ENCODE measurements at regions not wholly inside any gene's neighbourhood (a gene's known extent, or its start where the extent isn't known, plus 50 kb on each side); places are given as distances from the start of the nearest gene placed in this dataset.

DNA sequence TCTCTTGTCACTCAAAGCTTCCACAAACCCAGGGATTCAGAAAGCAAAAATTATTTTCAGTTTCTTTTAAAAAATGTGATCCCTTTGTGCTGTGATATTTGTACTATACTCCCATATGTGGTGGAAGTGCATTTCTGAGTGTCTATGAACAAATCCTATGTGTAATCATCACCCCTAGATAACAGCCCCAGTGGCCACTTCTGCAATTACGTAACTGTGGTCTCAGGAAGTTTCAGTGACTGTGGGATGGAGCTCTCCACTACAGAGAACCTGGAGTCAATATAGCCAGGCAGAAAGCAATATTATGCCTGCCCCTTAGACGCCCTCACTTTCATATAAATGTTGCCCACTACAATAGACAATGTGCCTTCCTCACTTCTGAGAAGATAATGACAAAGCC is 1101.7 kb upstream of the GHITM start:
- no peak for DNase-seq

DNA sequence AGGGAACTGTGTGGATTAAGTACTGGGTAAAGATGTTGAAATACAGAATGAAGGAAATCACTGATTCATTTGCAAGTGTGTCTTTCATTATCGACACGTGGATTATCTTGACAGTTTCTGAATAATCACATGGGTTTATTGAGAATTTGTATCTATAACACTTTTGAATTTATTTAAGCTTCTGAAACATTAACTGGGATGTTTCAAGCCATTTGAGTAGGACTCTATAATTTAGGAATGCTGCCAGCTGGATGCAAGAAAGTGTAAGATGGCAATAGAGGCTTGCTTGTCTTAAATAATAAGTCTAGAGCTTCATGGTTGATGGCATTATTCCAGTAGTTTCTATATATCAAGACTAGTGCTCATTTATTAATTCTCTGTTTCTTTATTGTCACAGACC is 1100.7 kb upstream of the GHITM start:
- DNase-seq, result no peak

DNA sequence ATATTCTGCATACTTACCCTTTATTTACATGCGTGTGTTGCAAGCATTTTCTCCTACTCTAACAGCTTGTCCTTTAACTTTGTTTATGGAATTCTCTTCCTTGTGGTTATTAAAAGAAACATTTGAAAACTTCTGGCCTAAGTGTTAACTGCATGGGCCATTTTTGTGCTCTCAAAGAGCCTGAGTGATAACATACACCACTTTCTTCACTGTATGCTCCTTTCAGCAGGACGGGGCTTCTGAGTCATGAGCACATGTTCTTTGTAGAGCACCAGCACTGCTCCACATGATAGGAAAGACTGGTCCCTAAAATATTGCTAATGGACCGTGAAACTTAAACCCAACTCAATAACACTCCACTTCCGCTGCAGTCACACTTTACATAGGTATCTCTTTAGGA is 1093.6 kb upstream of the GHITM start:
- DNase-seq, result no peak

DNA sequence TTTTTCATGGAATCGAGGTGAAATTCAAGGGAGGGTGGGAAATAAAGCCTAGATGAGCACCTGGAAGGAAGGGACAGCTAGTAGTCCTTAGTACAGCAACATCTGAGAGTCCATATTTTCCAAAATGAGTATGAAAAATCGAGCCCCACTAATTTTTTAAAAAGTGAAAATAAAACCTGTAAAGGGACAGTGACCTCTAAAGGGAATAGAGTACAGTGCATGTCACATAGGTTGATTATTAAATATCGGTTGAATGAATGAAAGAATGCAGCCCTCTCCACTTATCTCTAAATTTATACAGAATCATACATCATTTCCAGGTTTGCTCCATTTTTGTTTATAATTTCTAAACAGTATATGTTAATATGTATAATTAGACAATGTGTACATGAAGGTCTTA is 1088.5 kb upstream of the GHITM start:
- DNase-seq, result no peak

DNA sequence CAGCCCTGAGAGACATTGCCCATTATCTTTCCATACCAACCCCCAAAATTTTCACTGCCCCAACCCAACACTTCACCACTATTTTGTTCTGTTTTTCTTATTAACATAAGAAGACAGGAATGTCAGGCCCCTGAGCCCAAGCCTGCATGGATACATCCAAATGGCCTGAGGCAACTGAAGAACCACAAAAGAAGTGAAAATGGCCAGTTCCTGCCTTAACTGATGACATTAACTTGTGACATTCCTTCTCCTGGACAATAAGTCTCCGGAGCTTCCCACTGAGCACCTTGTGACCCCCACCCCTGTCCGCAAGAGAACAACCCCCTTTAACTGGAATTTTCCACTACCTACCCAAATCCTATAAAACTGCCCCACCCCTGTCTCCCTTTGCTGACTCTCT is 1076.4 kb upstream of the GHITM start:
- DNase-seq, result no peak

DNA sequence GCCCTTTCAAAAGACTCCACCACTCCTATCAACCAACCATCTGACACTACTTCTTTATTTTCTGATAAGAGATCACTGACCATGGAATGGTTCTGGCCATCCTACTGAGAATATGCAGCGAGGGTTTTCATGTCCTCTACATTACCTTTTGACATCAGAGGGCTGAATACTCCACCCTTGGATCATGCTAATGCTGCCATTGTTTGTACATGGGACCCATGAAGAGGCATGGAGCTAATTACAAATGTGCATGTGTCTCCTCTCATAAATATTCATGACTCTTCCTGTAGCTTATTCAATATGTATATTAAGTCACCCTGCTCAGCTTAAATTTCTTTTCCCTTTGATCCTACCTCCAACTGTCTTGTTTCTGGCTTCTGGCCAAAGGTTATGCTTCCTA is 1065.8 kb upstream of the GHITM start:
- no peak for DNase-seq

DNA sequence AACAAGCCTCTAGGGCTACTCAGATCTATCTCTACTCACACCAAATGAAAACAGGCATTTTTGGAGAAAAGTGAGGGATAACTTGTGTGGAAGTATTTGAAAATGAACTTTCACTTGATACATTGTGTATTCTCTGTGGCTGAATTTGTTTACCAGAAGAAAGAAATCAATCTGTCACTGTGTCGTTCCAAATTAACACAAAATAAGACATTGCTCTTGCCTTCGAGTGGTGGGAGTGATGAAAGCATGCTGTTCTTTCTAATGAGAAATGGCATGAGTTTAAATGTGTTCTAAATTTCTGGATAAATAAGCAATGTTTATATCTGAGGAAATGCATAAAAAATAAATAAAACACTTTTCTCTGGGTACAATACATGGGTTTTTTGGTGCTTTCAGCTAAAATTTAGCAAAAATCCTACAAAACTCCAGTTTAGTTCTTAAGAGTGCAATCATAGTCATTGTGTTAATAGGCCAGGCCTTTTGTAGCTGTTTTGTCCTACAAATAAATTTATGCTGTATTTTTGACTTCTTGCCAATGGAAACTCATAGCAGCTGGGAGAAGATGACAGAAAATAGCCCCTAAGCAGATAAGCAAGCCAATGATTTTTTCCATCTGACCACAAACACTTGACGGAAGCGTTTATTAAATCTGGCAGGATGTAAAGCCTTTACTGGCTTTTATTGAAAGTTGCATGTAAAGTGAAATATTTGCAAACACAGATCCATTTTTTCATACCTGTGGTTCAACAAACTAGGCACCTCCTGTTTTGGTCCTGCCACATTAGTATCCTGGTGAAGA is 1064.1 kb upstream of the GHITM start:
- no peak for DNase-seq

DNA sequence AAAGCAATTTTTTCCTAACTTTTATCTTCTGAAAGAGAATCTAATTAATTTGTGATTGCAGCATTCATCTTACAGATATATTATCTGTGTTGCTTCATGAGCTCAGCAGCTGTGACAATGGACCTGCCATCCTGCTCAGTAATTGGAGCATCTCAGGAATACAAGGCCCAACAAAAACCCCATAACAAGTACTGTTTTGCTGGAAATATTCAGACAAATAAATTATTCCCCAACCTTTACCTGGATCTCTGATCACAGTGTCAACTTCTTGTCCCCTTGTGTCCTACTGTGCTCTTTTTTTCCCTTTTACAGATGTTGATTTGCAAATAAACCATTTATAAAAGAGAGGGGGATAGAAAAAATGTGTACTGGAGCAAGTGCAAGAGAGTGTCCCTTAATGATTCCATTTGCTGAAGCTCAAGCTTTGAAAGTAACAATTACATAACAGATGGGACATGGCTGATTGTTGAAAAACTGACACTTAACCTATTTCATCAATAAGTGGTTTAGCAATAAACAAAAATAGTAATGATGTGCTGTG is 1063.4 kb upstream of the GHITM start:
- no peak for DNase-seq

DNA sequence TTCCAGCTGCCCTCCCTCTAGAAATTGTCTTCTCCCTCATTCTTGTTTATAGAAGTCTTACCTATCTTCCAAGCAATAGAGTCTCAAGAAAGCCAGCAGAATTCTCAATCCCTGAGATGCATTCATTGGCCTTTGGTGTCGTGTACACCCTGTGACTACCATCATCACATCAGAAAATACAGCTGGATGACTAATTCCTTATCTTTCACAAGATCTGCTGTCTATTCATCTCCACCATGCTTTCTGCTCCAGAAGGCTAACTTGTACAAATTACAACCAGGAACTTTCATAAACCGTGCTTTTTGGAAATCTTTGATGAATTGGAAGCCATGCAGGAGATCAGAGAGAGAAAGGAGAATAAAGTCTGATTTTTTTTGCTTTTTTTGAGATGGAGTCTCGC is 1062.9 kb upstream of the GHITM start:
- no peak for DNase-seq

DNA sequence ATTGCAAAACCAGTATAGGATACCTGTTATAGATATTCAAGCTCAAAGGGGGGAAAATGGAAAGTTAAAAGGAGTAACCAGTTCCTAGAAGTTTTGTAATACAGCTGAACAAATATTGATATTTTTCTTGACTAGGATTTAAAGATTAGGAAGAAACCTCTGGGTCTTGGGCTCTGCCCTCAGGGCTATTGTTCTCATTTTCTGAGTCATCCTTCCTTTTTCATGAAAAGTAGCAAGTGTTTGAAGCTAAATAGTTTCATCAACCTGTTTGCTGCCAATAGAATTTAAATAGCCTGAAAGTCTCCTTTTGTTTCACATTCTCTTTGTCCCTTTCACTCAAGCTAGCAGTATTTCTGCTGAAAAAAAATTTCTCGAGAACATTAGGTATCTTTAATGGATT is 1061.1 kb upstream of the GHITM start:
- no peak for DNase-seq

DNA sequence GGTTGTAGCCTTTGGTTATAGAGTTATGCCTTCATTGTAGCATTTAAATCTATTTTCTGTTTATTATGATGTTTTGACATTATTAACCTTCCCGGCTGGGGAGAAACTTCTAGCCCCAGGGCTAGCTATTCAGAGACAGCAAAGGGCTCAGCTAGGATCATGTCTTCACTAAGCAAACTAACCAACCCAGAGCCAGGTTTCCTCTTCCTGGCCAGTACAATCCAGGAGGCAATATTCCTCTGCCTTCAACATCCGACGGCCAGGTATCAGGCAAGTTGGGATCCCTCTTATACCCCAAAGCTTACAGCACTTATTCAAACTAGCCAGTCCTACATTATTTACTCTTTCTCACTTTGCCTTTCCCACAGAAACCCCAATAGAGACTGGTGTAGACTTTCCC is 1060.7 kb upstream of the GHITM start:
- no peak for DNase-seq

DNA sequence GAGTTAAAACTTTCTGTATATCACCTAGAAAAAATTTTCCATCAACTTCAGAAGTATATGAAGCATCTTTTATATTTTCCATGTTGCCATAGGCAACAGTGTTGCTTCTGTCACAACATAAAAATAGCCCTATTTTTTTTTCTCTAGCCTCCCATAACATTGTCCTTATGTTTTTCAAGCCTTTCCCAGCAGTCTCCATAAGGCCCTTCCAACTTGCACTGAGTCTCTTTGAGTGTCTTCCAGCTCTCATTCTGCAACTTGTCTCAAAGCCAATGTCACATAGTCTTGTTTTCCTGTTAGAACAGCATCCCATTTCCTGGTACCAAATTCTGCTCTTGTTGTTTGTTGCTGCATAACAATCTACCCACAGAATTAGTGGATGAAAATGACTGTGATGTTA is 1055.5 kb upstream of the GHITM start:
- no peak for DNase-seq

DNA sequence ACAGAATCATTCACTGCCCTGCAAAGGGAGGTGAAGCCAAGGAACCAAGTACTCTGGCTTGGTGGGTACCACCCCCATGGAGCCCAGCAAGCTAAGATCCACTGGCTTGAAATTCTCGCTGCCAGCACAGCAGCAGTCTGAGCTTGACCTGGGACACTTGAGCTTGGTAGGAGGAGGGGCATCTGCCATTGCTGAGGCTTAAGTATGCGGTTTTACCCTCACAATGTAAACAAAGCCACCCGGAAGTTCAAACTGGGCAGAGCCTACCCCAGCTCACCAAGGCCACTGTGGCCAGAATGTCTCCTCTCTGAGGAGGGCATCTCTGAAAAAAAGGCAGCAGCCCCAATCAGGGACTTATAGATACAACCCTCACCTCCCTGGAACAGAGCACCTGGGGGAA is 1050.0 kb upstream of the GHITM start:
- no peak for DNase-seq

DNA sequence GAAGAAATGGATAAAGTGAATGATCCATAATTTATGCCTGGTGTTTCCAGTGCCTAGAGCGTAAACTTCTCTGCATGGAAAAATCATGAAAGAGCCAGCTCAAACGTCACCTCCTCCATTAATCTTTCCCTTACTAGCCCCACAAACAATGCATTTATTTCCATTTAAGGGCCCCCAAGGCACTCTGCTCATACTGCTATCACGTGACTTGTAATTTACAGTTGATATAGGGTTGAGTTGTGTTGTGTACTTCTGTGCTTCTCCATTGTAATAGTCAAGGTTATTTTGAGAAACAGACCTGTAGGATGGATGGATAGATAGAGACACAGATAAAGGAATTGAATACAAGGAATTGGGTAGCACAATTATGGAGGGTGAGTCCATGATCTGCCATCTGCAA is 1034.7 kb upstream of the GHITM start:
- DNase-seq, result no peak

DNA sequence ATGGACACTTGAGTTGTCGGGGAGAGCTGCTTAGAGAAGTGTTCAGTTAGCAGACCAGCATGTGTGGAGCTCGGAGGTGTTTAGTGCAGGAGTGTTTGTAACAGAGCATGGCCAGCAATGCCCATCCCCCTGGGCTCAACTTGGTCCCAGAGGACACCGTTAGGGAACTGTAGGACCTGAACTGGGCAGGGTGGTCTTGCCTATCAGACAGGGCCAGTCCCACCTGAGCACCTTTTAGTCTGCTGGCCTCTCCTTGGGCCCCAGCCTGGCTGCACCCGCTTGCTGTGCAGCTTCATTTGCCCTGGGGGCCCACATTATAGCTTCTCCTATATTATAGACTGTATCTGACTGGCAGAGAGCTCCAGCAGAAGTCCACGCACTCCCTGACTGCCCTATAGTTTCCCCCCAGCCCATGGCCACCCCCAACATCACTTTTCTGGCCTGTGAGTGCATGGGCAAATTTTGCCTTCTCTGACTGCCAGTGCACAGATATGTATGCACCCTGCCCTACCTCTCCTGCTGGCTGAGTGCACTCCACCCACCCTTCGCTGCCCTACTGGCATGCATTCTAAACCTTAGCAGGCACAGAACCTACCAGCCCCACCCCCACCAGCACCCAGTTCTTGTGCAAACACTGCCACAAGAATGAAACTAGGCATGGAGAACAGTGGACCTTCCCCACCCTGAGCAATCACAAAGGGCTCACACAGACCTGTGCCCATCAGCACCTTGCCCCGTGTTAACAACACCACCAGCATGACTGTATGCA is 1030.6 kb upstream of the GHITM start:
- DNase-seq, result no peak

DNA sequence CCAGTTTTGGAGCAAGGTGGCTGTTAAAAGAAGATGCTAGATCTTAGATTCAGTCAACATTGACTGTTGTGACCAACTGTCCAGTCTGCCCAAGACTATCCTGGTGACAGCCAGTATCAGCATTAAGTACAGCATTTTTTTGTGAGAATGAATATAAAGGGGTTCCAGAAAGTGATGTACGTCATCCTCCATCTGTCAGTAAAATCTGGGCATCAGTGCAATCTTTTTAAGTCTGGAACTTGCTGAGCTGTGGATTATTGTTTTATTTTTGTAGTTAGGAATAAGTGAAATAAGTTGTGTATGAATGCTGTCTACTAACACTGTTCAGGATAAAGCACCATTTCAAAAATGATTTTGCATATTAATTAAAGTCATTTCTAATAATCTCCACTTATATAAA is 1020.0 kb upstream of the GHITM start:
- no peak for DNase-seq

DNA sequence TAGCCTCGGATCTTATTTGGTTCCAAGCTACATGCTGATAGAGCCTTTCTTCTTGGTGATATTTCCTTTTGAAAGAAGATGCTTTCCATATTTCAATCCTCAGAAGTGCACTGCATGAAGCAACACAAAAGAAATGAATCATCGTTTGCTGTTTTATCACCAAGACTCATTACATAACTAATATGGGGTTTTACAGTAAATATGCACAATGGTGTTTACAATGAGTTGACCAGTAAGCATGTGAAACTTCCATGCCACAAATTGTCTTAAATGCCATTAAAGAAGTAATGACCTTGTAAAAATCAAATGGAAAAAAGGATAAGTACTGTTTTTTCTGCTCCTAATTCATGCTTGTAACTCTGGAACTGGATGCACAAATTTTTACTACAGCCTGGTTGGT is 1017.0 kb upstream of the GHITM start:
- no peak for DNase-seq

DNA sequence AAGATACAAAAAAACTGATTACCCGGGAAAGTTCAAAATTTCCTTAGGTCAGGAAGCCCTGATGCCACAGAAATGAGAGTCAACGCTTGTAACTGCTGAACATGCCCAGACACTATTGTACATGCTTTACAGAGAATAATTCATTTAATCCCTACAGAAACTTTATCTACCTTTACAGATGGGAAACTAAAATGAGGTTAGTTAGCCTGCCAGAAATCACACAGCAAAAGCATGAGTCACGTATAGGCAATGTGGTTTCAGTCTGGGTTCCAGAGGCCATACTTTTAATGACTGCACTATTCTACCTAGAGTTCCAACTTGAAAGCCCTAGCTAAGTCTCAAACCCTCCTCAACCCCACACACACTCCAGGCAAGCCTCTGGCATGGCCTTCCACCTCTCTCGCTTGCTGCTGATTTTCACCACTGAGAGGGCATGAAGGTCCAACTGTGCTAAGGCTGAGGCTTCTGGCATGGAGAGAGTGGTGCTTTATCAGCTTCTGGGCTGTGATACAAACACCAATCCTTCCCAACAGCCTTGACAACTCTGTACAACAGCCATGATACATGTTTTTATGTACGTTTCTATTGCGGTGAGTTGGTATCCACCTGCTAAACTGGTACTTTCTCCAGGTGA is 1011.2 kb upstream of the GHITM start:
- no peak for DNase-seq

DNA sequence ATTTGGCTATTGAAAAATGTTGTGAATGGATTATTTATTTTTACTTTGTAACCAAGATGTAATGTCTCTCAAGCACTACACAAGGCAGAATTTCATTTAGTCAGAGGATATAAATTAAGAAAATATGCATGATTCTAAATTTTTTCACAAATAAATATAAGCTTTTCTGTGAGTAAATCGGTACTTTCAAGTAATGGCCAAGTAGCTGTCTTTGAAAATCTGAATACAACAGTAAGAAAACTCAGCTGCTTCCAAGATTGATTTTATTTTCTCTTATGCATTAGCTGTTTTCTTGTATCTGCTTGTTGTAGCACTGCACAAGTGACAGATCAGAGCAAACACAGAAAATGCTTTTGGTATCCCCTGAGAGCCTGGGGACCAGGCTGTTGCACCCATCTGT is 998.5 kb upstream of the GHITM start:
- no peak for DNase-seq

DNA sequence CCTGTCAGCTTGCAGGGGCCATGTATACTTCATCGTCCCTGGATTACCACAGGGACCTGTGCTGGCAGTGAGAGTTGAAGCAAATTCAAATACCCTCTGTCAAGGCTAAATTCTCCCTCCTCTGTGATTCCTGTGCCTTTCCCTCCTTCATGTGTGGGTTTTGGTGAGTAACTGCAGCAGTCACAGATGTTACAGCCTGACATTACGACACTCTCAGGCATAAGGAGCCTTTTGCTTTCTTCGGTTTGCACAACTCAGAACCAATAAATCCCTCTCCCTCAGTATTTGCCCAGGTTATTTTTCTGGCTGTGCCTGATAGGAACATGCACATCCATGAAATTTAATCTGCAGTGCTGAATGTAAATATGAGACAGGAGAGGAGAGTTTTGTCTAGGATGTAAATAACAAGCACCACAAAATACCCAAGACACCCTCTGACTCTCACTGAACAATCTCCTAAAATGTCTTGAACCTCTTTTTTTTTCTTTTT is 997.2 kb upstream of the GHITM start:
- no peak for DNase-seq

DNA sequence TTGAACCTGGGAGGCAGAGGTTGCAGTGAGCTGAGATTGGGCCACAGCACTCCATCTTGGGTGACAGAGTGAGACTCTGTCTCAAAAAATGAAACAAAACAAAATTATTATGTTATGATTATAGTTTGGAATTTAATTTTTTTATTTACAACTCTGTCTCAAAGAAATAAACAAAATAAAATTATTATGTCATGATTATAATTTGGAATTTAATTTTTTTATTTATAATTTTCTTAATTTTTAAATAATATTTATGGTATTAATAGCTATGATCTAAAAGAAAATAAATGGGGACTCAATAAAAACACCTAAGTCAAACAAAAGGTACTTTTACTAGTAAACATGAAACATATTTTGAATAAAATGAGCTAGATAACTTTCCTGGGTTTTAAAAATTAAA is 994.8 kb upstream of the GHITM start:
- no peak for DNase-seq

DNA sequence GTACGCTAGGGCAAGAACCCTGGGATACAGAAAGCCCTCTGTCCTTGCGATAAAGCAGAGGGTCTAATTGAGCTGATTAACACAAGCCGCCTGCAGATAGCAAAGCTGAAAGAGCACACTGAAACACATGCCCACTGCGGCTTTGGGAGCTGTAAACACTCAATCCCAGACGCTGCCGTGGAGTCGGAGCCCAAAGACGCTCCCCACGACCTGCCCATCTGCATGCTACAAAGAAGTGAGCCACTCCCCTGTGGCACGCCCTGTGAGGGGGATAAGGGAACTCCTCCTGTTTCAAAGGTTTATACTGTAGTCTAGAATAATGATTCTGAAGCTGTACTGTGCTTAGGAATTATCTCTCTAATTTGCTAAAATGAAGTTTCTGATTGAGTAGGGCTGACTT is 985.6 kb upstream of the GHITM start:
- DNase-seq, result no peak

DNA sequence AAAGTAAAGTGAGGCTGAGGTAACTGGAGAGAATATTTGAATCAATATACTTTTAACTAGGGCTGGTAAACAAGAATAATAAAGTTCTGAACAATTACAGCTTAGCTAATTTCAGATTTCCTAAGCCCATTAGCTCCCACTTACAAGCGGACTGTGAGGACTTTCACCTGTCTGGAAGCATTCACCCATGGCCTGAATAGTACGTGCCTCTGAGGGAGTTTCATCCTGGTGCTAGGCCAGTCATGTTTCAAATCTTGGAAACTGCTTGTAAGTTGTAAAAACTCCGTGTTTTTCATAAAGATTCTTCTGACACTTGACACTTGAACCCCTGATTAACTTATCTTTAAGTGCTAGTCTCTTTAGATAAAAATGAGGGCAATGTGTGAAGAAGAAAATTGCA is 975.2 kb upstream of the GHITM start:
- DNase-seq, result no peak

DNA sequence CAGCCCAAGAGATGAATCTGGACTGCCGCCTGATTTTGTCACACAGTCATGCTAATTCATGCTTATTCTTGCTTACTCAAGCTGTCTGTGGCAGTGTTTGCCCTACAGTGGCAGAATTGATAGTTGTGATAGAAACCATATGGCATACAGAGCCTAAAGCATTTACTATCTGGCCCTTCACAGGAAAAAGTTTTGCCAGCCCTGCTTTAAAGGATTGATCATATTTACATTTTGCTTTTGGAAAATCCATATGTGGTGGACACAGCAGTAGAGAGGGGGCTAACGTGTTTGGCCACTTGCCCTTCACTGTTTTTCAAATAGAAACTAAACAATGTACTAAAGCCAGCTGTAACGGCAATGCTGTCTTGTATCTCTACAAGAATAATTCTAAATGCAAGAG is 974.0 kb upstream of the GHITM start:
- no peak for DNase-seq

Data from NCI-H1048 (cell line).